Suppressor macrophage (primary cell): ENCODE measurements at regions not wholly inside any gene's neighbourhood (a gene's known extent, or its start where the extent isn't known, plus 50 kb on each side); places are given as distances from the start of the nearest gene placed in this dataset.

Experiments
- DNase-seq, 4 experiments: peaks; one replicate each; pipeline ENCODE4 v3.0.0-alpha.2; 2020 to 2022

DNA sequence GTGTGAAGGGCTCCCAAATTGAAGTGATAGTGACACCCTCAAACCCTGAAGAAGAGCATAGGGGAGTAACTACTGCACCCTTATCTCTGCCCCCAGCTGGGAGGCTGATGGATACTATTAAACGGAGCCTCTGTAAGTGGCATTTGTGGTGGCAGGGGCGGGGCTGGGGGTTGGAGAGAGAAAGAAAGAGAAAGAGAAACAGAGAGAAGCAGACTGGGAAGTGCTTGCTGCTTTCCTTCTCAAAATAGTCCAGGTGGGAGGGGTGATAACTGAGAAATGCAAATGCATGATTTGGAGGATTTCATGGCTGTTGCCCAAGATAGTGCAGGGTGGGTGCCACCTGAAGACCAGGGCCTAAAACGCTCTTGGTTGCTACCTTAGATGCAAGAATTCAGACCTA lies 253.5 kb upstream of the GATB start:
- no peak for DNase-seq

- DNase-seq = peak in 1 of 4 experiments; percentile 43
Measured at GRCh38 chr4:152011469-152011868, 250.7 kb upstream of the GATB start.

GRCh38 chr4:152010710-152011079 lies 249.9 kb upstream of the GATB start:
- DNase-seq = no peak

- peak in 2 of 4 experiments; percentile 28 to 47 for DNase-seq
Measured at GRCh38 chr4:152009983-152010709, 249.3 kb upstream of the GATB start.

- DNase-seq = peak in 1 of 4 experiments; percentile 19
Measured at GRCh38 chr4:152009031-152009670, 248.3 kb upstream of the GATB start.

DNA sequence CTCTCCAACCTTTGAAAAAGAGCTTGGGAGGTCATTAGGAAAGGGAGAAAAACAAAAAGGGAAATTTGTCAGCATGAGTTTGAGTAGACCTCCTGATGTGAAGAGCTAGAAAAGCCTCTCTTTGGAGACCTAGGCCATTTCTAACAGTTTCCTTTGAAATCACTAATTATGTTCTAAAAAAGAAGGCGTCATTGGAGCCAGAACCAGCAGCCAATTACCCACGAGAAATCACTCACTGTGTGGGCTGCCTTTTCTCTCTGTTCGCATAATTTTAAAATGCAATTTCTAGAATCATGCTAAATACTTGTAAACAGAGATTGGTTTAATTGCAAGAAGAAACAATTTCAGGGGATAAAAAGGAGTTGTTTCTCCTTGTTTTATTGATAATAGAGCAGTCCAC lies 246.3 kb upstream of the GATB start:
- no peak for DNase-seq

DNA sequence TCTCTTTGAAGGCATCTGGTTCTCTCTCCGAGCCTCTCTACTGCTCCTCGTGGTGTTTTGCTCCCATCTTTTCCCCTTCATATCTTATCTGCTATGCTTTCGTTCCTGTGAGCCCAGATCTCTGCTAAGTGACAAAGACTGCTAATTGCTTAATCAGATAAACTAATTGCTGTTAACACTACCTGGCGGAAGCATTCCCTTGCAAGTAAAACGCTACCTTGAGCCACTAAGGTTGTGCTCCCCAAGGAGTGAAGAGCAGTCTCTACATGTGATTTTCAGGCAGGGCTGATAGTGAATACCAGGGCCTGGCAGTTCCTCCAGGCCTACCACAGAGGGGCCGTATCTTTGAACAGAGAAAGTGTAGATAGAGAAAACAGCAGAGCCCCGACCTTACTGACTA lies 244.0 kb upstream of the GATB start:
- DNase-seq = no peak

DNA sequence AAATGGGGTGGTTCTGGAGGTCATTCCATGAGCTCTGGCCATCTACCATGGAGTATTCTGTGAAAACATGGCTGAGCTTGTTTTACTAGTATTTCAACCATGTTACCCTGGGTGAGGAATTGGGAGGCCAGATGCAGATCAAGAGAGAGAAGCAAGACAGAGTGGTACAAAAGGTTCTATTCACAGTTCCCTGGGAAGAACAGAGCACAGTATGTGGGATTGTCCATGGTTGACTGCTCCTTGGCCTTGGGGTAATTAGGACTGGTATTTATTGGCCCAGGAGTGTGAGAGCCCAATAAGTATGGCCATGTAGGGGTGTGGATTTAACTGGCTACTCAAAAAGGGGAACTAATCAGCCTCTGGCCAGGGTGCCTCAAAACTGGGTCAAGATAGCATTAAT lies 239.7 kb upstream of the GATB start:
- DNase-seq = no peak

- DNase-seq = no peak
Measured at GRCh38 chr4:151998723-151999122, 237.9 kb upstream of the GATB start.

GRCh38 chr4:151997461-151997860 lies 236.7 kb upstream of the GATB start:
- no peak for DNase-seq

DNA sequence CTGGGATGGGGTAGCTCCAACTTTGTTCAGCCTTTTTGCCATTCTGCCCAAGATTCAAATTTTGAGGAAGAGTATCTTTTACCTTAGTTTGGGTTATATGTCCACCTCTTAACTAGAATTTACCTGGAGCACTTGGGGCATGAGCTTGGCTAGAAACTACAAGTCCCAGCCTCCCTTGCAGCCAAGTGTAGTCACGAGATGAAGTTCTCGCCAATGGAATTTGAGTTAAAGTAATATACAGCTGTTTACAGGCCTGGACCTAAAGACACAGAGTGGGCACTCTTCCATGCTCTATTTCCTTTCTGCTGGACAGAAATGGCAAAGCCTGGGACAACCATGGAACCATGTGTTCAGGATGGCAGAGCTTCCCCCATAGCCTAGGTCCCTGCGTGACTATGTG lies 233.6 kb upstream of the GATB start:
- no peak for DNase-seq

- no peak for DNase-seq
Measured at GRCh38 chr4:151993521-151993920, 232.7 kb upstream of the GATB start.

DNA sequence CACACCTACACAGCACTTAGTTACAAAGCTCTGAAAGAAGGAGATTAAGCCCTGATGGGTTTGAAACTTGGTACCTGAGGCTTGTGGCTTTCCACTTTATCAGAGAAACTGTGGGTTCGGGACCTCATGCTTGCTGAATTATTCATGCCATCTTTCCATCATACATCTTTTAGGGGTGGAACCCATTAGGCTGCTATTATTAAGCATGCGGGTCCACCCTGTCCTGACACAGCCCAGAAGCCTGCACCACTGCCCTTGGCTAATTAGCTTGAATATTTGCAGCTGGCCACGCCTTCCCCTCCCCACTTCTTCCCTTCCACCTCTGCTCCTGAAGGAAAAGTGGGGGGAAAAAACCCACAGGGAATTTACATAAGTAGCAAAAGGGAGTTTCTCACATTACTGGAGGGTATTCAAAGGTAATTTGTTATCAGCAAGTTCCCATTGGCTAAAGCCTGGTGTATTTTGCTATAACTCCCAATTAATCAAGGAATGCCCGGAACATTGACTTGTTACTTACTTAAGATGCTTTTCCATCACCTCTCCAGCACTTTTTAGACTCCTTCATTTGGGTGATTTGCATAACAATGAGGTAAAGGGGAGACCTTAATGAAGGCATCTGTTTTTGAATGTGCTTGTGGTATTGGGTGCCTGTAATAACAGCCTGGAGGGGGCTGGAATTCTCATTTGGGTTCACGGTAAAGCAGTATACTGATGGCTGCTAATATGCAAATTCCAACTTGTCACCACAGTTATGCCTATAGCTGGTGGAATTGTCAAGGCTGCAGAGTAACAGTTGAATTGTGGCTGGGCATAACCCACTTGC lies 231.7 kb upstream of the GATB start:
- DNase-seq = no peak

DNA sequence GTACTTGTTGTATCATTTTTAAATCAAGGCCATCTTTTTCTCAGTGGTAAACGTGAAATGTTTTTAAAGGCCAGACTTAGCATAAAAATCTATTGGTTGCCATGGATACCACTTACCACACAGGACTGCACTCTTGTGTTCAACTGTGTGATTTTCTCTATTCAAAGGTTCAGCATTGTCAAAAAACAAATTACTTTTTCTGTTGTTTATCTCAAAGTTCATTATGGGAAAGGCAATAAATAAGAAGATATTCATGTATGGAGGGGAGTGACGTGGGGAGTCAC lies 231.0 kb upstream of the GATB start:
- DNase-seq = no peak

DNA sequence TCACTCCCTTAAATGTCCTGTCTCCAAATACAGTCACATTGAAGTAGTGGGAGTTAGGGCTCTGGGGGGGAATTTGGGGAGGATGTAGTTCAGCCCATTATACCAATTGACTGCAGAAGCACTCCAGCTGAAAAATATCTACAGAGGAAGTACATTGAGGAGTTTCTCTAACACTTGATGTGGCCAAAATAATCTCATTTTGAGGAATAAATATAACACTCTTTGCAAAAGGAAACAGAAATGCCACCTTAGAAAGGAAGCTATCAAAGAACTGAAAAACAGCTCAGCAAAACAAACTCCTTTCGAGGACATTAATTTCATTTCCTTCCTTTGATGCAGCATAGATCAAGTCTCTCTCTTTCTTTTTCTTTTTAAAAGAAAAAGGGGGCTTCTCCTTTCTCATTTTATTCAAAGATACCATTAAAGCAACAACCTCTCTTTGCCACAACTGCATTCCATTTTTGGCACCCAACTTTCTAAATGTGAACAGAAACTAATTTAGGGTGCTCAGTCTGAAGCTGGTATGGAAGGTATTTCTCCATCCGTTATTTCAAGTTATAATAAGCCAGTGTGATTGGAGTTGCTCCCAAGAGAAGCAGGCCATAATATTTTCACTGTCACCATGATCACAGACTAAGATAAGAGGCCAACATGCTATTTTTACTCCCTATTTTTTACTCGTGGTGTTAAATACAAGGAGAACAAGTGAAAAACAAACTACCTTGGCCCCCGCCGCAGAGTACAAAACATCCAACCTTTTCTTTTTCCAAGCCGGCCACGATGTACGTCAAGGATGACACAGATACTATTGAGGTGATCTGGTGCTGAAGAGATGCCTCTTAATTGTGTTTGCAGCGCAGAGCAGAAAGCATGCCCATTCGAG lies 230.4 kb upstream of the GATB start:
- no peak for DNase-seq

- no peak for DNase-seq
Measured at GRCh38 chr4:151990201-151990600, 229.4 kb upstream of the GATB start.

GRCh38 chr4:151988591-151988990 lies 227.8 kb upstream of the GATB start:
- no peak for DNase-seq

GRCh38 chr4:151987606-151988005 lies 226.8 kb upstream of the GATB start:
- DNase-seq = no peak

- DNase-seq = no peak
Measured at GRCh38 chr4:151983854-151984253, 223.0 kb upstream of the GATB start.

GRCh38 chr4:151979819-151980218 lies 219.0 kb upstream of the GATB start:
- no peak for DNase-seq

DNA sequence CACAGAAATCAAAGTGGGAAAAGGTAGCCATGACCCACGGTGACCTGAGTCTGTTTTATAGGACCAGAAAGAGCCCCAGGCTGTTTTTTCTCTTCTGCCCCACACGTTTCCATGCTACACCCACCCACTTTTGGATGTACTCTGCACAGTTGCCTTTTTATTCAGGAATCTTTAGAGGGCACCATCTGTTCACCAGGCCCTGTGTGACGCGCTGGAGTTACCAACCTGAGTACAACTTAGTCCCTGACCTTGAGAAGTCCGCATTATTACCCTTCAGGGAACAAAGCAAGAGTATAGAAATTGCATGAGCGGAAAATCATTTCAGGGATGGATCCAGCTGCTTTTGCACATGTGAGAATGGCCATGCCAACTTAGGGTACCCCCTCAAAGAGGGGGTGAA lies 207.8 kb upstream of the GATB start:
- no peak for DNase-seq

DNA sequence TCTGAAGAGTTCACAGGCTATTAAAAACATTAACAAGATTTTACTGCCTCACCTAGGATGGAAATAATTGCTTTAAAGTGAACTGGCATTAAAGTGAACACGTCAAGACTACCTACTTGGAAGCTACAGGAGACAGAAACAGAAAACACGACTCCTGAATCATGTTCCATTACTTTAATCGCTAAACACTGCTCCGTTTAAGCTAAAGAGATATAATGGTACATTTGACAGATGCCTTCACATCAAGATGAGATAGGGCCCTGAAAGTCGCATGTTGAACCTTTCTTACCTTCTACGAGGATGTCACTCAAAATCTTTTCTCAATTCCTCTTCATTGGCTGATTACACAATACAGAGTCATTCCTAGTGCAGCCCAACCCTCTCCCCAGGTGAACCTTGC lies 206.3 kb upstream of the GATB start:
- no peak for DNase-seq
